Mucosa of descending colon (tissue), 3 donors: ENCODE measurements at regions not wholly inside any gene's neighbourhood (a gene's known extent, or its start where the extent isn't known, plus 50 kb on each side); places are given as distances from the start of the nearest gene placed in this dataset.
"Not testable (repeated sequence)": the region's sequence is repeated elsewhere in the genome, so short reads cannot be mapped to it uniquely, and the experiment has no call there.

Experiments
- ATAC-seq: fragments of 200-7000 bp; cut with Tn5 transposase; one replicate; pipeline ENCODE4 v1.9.1; 2020; ENCODE audit warnings: mild to moderate bottlenecking, moderate library complexity
- DNase-seq, 3 donors: peaks; one replicate each; pipeline ENCODE4 v3.0.0-alpha.2; 2020
- H3K36me3 ChIP-seq: fragments of 200-600 bp; one replicate; pipeline ENCODE4 v1.8.0; 2021; ENCODE audit warnings: low read depth, mild to moderate bottlenecking
- H3K4me1 ChIP-seq: fragments of 200-600 bp; one replicate; pipeline ENCODE4 v1.8.0; 2021; ENCODE audit warnings: low read depth, mild to moderate bottlenecking
- H3K4me3 ChIP-seq: fragments of 200-600 bp; one replicate; pipeline ENCODE4 v1.8.0; 2021; ENCODE audit warnings: mild to moderate bottlenecking
- H3K9me3 ChIP-seq: fragments of 200-600 bp; one replicate; pipeline ENCODE4 v1.8.0; 2021; ENCODE audit warnings: mild to moderate bottlenecking
- intact Hi-C, 2 donors: fragments of 100-400 bp; cut with DNase I in 1 of 2; cut with micrococcal nuclease in 1 of 2; formaldehyde crosslinking; loops; one replicate each; pipeline versions ENCODE4 v1.11.0 to v1.11.1; 2022; cut with DNase I, micrococcal nuclease
- donor health status: DM: no; HTN: no; CAD: no; lungs with moderate emphysema.
- donor health status: DM: no; HTN: no; CAD: no.
- donor health status: DM: no; HTN: yes; CAD: no.

- intact Hi-C loops, H3K4me3 ChIP-seq, H3K9me3 ChIP-seq, DNase-seq, H3K4me1 ChIP-seq, H3K36me3 ChIP-seq, ATAC-seq: not testable (repeated sequence)
Measured at GRCh38 chr9:66837242-66837937, 63.1 kb upstream of the ZNF658 start.
